Putamen (tissue), 1 donor: ENCODE measurements at regions not wholly inside any gene's neighbourhood (a gene's known extent, or its start where the extent isn't known, plus 50 kb on each side); places are given as distances from the start of the nearest gene placed in this dataset.

Experiments
- DNase-seq: peaks from one replicate; pipeline ENCODE4 v3.0.0-alpha.2; 2016; ENCODE audit warnings: low spot score

- DNase-seq: peak; percentile 68
Measured at GRCh38 chr2:117714745-117715417, 99.6 kb upstream of the DDX18 start.

- DNase-seq: no peak
Measured at GRCh38 chr2:117716505-117716904, 98.0 kb upstream of the DDX18 start.

- peak; percentile 16 for DNase-seq
Measured at GRCh38 chr2:117717072-117717471, 97.4 kb upstream of the DDX18 start.

- DNase-seq: no peak
Measured at GRCh38 chr2:117718048-117718447, 96.4 kb upstream of the DDX18 start.

GRCh38 chr2:117720765-117721164 lies 93.7 kb upstream of the DDX18 start:
- no peak for DNase-seq

GRCh38 chr2:117723483-117723882 lies 91.0 kb upstream of the DDX18 start:
- no peak for DNase-seq

- no peak for DNase-seq
Measured at GRCh38 chr2:117723888-117724434, 90.5 kb upstream of the DDX18 start.

- no peak for DNase-seq
Measured at GRCh38 chr2:117726747-117727146, 87.7 kb upstream of the DDX18 start.

- no peak for DNase-seq
Measured at GRCh38 chr2:117737846-117738245, 76.6 kb upstream of the DDX18 start.

- DNase-seq: no peak
Measured at GRCh38 chr2:117738991-117739839, 75.3 kb upstream of the DDX18 start.

GRCh38 chr2:117745537-117745936 lies 69.0 kb upstream of the DDX18 start:
- no peak for DNase-seq

- DNase-seq: no peak
Measured at GRCh38 chr2:117755768-117756167, 58.7 kb upstream of the DDX18 start.

- no peak for DNase-seq
Measured at GRCh38 chr2:117760916-117761315, 53.6 kb upstream of the DDX18 start.

- no peak for DNase-seq
Measured at GRCh38 chr2:117762454-117762853, 52.0 kb upstream of the DDX18 start.

- DNase-seq: no peak
Measured at GRCh38 chr2:117763804-117764203, 50.7 kb upstream of the DDX18 start.
